GM18873 (cell line): ENCODE measurements at regions not wholly inside any gene's neighbourhood (a gene's known extent, or its start where the extent isn't known, plus 50 kb on each side); places are given as distances from the start of the nearest gene placed in this dataset.
"Not testable (repeated sequence)": the region's sequence is repeated elsewhere in the genome, so short reads cannot be mapped to it uniquely, and the experiment has no call there.

ENCODE experiments used
- ATAC-seq: cut with Tn5 transposase; IDR thresholded peaks from one replicate; pipeline ENCODE4 v1.9.1; 2021; ENCODE audit warnings: mild to moderate bottlenecking, moderate library complexity, moderate number of reproducible peaks; ENCODE audit not compliant: unreplicated experiment, low FRiP score

DNA sequence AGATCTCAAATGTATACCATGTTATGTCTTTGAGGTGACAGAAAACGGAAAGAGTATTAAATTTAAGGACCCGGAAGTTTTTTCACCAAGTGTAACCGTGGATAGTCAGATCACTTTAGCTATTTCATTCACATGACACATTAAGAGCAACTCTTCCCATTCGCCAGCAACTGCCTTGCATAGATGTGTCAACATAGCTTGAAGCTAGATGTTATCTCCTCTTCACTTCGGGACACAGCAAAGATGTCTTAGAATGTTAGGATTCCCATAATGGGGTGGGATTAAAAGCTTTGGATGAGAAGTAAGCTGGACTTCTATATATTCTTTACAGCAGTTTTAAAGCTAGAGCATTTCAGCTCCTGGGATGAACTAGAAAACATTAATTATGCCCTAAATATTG, 1135.9 kb upstream of the PCDH20 start:
- ATAC-seq: no peak

DNA sequence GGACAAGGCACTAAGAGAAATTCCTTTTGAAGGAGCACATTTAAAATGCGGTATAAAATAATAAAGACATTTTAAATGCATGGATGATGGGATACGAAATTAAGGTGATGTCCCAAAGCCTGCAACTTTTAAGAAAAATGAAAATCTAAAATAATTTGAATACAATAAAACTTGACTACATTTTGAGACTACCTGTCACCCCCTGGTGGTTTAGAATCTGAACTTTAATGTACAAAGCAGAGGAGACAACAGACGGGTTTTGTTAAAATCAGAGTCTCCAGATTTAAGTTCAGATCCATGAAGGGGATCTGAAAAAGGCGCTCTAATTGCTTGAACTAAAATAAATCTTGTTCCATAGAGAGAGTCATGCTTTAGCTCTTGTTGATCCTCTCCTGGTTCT, 1129.3 kb upstream of the PCDH20 start:
- no peak for ATAC-seq

DNA sequence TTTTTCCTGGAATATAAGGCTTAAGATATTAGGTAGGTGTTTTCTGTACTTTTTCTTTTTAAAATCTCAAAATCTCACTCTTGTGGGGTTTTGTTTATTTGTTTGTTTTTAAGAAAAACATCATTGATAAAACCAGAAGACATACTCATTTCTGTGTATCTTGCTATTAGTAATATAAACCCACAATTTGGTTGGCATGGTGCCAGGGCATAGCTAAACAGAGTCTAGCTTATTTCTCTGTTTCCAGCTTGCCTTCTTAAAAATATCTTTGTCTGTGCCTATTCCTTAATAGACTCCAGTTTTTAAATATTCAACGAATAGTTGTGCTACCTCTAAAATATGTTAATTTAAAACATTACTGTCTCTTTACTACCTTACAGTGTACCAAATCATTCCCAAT, 1121.9 kb upstream of the PCDH20 start:
- no peak for ATAC-seq

DNA sequence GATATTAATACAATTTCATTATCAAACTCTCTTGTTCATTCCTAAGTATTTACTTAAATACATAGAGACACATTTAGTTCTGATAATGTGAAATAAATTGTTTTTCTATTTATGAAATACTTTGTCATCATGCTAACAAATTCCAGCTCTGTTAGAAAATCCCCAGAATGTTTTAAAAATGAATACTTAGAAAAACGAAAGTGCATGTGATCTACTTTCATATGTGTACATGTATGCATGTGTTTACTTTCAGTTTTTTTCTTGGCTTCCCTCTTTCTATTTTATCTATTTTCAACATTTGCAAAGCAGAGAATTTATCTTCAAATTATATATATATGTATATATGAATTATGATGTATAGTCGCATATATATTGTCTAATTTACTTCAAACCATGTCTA, 1110.0 kb upstream of the PCDH20 start:
- no peak for ATAC-seq

DNA sequence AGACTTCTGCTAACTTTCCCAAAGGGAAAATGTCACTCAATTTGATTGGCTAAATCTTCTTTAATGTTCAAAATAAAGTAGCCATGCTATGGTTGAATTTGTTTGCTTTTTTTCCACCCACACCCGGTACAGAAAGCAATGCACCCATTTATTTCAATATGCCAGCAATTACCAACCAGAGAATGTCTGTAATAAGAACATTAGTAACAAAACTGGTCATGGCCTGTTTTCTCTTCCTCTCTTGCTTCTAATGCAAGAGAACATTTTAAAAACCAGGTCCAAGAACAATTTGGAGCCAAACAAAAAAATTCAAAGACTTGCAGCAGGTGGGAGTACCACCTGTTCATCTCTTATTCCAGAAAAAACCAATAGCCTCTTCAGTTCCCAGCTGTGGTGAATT, 1108.8 kb upstream of the PCDH20 start:
- no peak for ATAC-seq

DNA sequence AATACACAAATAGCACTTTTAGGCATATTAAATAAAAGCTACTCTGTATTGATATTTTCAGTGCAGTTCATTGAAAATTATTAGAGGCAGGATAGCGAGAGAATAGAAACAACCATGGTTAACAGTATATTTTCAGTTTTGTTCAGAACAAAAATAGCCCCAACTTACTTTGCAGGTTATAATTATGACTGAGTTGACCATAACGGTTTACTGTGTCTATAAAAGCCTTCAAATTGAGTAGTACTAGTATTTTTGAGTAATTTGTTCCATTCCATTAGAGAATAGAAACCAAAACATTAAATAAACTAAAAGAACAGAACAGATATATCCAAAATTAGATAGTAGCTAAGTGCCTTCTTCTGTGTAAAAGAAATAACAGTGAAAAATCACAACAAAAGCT, 1108.4 kb upstream of the PCDH20 start:
- peak; percentile 56 for ATAC-seq

DNA sequence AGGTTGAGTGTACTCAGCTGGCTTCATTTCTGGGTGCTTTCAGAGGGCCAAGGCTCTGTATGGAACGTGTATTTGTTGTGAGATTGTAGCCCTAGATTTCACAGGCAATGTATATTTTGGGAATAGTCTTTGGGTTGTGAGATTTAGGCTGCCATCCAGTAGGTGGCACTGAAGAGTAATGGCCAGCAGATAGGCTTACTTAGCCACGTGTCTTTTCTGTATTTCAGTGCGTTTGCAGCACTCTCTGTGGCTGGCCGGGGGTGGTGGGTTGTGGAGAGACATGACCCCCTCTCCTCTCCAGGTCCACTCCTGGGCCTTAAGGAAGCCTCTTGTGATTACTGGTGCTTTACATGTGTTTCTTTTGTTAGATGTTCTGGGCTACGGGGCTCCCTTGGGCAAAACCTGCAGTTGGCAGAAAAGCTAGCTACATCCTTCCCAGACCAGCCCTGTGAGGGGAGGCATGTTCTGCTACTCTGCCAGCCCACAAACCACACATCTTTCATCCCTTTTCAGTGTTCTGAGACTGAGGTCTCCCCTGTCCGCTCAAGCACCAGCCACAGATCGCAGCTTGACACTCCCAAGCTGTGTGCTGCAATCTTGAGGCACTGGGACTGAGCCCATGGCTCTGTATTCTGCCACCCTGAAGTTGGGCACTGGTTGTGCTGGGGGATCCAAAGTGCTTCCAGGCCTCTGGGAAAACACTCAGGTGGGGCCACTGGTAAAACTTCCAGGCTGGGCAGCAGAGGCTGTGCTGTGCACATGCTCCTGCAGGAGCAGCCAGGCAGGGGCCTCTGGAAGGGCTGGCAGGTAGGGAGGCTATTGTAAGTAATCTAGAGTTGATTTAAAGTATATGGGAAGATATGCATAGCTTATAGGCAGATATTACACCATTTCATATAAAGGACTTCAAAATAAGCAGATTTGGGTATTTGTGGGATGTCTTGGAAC, 1096.8 kb upstream of the PCDH20 start:
- peak; percentile 92 for ATAC-seq

DNA sequence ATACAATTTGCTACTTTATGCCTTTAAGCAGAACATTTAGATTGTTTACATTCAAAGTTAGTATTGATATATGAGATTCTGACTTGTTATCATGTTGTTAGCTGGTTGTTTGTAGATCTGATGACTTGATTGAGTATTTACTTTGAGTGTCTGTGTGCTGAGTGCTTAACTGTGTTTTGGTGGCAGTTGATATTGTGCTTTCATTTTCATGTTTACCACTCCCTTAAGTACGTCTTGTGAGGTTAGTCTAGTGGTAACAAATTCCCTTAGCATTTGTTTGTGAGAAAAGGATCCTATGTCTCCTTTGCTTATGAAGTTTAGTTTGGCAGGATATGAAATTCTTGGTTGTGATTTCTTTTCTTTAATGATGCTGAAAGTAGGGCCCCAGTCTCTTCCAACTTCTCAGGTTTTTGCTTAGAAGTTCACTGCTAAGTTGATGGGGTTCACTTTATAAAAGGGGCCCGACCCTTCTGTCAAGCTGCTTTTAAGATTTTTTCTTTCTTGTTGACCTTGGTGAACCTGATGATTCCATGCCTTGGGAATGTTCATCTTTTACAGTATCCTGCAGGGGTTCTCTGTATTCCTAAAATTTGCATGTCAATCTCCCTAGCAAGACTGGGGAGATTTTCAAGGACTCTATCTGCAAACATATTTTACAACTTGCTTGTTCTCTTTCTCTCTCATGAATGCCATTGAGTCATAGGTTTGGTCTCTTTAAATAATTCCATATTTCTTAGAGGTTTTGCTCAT, 1095.4 kb upstream of the PCDH20 start:
- ATAC-seq: no peak

DNA sequence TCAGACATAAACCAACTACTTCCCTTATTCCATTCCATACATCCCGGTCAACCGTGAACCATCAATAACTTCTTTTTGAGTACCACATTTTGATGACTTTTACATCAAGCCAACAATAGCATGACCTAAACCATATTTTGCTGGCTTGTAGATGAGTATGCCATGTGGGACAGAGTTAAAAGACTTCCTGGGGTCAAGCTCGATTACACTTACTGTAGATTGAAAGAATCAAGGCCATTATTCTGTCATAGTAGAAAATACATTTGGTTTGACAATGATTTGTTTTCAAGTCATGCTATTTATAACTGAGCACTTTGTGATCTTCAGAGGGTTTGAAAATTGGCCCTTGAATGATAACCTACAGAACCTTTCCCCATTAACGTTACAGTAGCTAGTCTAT, 1086.9 kb upstream of the PCDH20 start:
- no peak for ATAC-seq

DNA sequence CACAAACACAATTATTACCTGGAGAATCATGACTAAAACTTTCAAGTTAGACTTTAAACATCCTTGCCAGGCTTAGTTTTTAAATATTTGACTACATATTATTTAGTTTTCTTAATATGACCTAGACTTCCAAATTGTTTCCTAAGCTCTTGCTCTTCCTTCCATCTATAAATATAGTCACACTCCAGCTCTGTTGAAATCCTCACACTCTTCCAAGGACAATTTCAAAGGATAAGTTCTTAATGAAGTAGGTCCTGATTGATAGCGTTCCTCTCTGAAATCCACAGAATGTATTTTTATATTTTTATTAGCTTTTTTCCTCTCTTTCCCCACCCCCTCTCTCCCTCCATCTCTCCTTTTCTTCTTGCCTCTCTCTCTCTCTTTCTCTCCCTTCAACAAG, 1074.1 kb upstream of the PCDH20 start:
- no peak for ATAC-seq

DNA sequence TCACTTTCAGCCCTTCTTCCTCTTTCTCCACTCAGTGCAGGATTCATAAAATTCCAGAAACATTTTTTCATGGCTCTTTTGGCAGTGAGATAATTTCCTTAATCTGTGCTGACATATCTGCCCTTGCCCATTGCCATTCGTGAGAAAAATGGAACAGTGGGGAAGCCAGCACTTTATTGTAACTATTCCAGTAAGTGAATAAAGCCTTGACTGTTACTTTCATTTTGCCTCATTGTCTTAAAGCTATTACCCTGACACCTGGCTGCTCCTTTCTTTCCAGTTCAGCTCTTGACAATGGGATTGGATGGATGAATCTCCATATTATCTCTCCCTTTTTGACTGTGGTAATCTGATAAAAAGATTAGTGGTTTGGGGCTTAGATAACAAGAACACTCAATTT, 1068.1 kb upstream of the PCDH20 start:
- ATAC-seq: no peak

DNA sequence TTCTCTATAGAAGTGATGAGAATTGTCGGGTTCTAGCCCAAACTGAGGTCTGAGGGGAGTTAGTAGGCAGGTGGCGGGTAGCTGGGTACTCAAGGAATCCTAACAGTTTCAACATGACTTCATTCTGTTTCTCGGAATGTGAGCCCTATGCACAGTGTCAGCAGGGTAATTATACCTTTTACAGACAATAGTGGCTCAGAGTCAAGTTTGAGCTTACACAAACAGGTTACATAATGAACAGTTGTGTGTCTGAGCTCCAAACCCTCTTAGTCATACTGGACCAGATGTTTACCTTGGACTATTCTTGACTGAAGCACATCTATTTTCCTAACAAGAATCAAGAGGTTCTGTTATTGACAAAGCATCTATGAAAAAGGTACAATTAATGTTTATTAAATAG, 1066.7 kb upstream of the PCDH20 start:
- ATAC-seq: no peak

DNA sequence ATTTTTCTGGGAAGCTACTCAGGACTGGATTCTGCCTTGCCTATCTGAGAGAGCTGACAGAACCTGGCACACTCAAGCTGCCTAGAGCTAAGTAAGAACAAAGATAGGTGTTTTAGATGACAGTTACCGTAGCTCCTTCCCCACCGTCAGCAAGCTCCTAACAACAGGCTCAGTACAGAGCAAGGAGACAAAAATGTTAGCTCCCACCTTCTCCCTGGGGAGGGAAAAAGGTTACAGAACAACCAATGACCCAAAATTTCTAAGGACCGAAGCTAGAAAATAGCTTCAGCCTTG, 1058.2 kb upstream of the PCDH20 start:
- ATAC-seq: no peak

DNA sequence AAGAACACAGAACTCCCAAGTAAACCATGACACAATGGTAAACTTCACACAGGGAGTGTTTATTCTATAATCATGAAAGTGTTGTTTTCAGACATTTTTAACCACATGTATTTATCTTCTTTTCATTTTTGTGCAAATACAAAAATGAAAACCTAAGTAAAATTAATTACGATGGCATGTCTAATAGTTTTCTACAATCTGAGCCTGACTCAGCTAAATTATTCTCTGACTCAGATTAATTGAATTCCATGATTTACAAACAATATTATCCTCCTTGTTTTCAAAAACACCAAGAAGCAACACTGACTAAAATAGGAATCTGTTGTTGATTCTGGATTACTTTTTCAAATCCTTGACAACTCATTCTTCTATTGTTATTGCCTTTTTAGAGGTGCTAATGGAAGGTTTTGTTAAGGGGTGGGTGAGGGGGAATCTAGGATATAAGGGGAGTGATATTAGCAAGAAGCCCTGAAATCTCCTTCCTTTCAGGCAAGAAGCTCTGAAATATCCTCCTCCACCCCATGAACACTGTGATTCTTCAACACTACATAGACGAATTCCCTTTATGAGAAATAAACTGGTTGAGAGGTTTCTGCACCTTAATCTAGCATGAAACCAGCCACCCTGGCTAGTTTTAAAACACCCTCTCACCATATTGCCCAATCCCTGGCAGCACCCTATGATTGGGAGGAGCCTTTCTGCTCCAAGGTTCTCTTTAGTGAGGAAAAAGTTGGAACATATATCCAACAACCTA, 1057.7 kb upstream of the PCDH20 start:
- ATAC-seq: no peak

DNA sequence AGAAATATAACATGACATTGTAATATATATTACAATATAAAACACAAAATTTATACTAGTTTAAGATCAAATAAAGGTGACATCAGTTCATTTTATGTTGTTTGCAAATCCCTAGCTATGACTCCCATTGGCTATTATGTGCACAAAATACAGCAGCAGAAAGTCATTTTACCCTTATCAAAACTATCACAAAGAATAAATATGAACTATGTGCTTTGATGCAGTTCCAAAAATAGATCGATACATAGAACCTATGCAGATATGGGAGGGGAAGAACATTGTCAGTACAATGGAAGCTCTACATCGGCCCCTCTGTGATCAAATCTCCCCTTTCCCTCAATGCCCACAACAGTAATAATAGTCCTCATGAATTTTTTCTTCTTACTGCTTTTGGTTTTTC, 1038.1 kb upstream of the PCDH20 start:
- ATAC-seq: no peak

DNA sequence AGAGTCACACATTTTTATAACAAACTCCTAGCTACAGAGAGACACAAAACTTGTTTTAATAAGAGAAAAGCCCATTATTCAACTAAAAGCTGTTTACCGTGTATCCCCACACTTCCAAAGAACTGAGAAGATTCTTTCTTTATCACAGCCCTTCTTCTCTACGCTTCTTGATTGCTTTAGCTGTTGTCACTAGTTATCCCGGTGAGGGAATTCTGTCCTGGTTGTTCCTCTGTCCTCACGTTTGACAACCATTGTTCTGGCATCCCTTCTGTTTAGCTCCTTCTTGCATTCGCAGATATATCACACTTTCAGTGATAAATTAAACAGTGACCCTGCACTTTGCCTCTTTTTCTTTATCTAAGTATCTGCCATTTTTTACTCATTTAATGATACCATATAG, 1035.1 kb upstream of the PCDH20 start:
- ATAC-seq: no peak

DNA sequence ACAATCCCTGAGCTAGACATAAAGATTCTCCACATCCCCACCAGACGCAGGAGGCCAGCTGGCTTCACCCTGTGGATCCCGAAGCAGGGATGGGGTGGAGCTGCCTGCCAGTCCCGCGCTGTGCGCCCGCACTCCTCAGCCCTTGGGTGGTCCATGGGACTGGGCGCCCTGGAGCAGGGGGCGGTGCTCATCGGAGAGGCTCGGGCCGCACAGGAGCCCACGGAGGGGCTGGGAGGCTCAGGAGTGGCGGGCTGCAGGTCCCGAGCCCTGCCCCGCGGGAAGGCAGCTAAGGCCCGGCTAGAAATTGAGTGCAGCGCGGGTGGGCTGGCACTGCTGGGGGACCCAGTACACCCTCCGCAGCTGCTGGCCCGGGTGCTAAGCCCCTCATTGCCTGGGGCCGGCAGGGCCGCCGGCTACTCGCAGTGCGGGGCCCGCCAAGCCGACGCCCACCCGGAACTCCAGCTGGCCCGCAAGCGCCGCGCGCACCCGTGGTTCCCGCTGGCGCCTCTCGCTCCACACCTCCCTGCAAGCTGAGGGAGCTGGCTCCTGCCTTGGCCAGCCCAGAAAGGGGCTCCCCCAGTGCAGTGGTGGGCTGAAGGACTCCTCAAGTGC, 1032.2 kb upstream of the PCDH20 start:
- ATAC-seq: not testable (repeated sequence)

DNA sequence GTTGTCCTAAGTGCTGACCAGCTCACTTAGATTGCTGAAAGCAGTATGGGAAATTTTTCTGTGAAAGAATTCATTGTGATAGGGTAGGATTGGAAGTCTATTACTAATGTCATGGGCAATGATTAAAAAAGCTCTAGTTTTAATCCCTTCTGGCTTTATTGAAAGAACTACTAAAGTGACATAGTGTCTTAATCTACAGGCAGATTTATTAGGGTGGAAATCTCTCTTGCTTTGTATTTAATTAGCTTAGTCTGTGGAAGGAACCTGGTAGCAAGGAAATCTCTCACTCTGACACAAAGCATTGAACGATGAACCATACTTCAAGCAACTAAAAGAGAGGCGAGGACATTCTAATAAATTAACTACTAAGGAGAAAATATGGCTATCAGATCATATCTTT, 1029.2 kb upstream of the PCDH20 start:
- ATAC-seq: no peak

DNA sequence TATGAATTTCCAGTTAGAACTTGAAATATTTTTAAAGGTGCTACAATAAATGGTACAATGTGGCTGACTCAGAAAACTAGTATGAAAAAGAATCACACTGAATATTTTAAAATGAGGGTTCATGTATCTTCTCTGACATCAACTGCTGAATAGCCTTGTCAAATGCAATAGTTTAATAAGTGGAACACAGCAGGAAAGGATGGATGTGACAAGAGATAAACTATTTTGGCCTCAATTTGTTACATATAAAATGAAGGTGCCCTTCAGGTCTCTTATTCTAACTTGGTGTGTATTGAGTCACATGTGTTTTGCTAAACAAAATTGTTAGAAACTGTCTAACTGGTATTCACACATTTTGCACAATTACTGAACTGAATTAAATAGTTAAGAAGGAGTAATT, 1018.4 kb upstream of the PCDH20 start:
- ATAC-seq: no peak

DNA sequence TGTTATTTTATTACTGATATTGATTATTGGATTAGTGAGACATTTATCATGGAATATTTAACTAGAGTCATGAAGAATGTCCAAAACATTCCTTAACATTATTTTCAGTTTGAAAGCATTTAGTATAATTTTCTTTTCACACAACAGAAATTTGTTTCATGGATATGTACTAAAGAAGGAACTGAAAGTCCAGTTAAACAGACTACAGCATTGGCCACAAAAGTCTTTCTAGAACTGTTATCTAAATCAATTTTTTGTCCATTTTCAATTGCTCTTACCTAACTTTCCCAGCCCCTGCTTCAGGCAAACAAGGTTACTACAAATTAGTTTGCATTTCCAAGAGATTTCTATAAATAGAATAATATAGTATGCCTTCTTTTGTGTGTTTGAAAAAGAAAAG, 1018.0 kb upstream of the PCDH20 start:
- ATAC-seq: no peak

DNA sequence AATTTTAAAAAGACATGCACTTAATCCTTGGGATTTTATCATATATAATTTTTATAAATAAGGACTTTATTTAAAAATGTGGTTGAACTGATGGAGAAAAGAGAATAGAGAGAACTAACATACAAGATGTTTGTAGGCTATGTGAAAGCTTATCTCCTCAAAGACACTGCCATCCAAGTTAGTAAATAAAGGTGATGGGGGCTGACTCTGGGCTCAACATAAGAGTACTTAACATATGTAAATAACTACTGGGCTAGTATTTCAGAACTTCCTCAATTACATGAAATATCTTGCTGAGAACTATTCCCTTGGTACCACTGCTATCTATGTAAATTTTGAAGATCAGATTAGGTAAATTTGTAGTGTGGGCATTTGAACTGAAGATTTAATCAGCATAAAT, 1017.3 kb upstream of the PCDH20 start:
- ATAC-seq: no peak
